Neural progenitor cell (in vitro differentiated cells): ENCODE measurements at regions not wholly inside any gene's neighbourhood (a gene's known extent, or its start where the extent isn't known, plus 50 kb on each side); places are given as distances from the start of the nearest gene placed in this dataset.

Source experiments
- DNase-seq: peaks from one replicate; pipeline ENCODE4 v3.0.0-alpha.2; 2016; ENCODE audit warnings: low spot score
- H2AFZ ChIP-seq: fragments of 200-600 bp; sonication (generic); replicated peaks from 2 replicates; pipeline ENCODE4 v1.6.1; 2016; ENCODE audit warnings: antibody characterized with exemption
- H3F3A ChIP-seq: fragments of 200-600 bp; sonication (generic); 2 replicates; pipeline ENCODE4 v1.6.1; 2016; ENCODE audit warnings: antibody characterized with exemption, low read depth
- H3K27ac ChIP-seq: fragments of 200-600 bp; sonication (generic); 2 replicates; pipeline ENCODE4 v1.5.1; 2016; ENCODE audit warnings: mild to moderate bottlenecking
- H3K27me3 ChIP-seq: fragments of 200-600 bp; sonication (generic); 2 replicates; pipeline ENCODE4 v1.6.1; 2016; ENCODE audit warnings: mild to moderate bottlenecking, moderate library complexity
- H3K36me3 ChIP-seq: fragments of 200-600 bp; sonication (generic); 2 replicates; pipeline ENCODE4 v1.5.1; 2016
- H3K4me1 ChIP-seq: fragments of 200-600 bp; sonication (generic); 2 replicates; pipeline ENCODE4 v1.6.1; 2016; ENCODE audit warnings: mixed run types
- H3K4me2 ChIP-seq: fragments of 200-600 bp; sonication (generic); 2 replicates; pipeline ENCODE4 v1.6.1; 2016
- H3K4me3 ChIP-seq: fragments of 200-600 bp; sonication (generic); 2 replicates; pipeline ENCODE4 v1.5.1; 2016
- H3K79me2 ChIP-seq: fragments of 200-600 bp; sonication (generic); 2 replicates; pipeline ENCODE4 v1.6.1; 2016; ENCODE audit warnings: low read depth
- H3K9ac ChIP-seq: fragments of 200-600 bp; sonication (generic); 2 replicates; pipeline ENCODE4 v1.6.1; 2016
- H3K9me3 ChIP-seq: fragments of 200-600 bp; sonication (generic); 2 replicates; pipeline ENCODE4 v1.5.1; 2016; ENCODE audit warnings: low read depth
- H4K20me1 ChIP-seq: fragments of 200-600 bp; sonication (generic); 2 replicates; pipeline ENCODE4 v1.6.1; 2016; ENCODE audit warnings: low read depth
- H3K27ac Mint-ChIP-seq: 3 replicates; pipeline ENCODE4 v1.8.0; 2021; ENCODE audit warnings: mixed read lengths
- H3K27me3 Mint-ChIP-seq: 2 replicates; pipeline ENCODE4 v1.8.0; 2022; ENCODE audit warnings: low read depth, mild to moderate bottlenecking, inconsistent platforms, moderate library complexity, mixed read lengths; ENCODE audit not compliant: insufficient read depth
- H3K36me3 Mint-ChIP-seq: 3 replicates; pipeline ENCODE4 v1.8.0; 2021; ENCODE audit warnings: mixed read lengths
- H3K4me1 Mint-ChIP-seq: 3 replicates; pipeline ENCODE4 v1.8.0; 2021; ENCODE audit warnings: mixed read lengths
- H3K4me3 Mint-ChIP-seq: 3 replicates; pipeline ENCODE4 v1.8.0; 2021; ENCODE audit warnings: mild to moderate bottlenecking, moderate library complexity, mixed read lengths
- H3K9me3 Mint-ChIP-seq: 3 replicates; pipeline ENCODE4 v1.8.0; 2020; ENCODE audit warnings: mixed read lengths
- CTCF ChIP-seq: fragments of 200-600 bp; sonication (generic); IDR thresholded peaks from 2 replicates; pipeline ENCODE4 v1.5.1; 2017; ENCODE audit warnings: antibody characterized with exemption, mild to moderate bottlenecking
- EZH2 ChIP-seq: fragments of 200-600 bp; sonication (generic); IDR thresholded peaks from 2 replicates; pipeline ENCODE4 v1.6.1; 2017; ENCODE audit warnings: antibody characterized with exemption, mild to moderate bottlenecking, moderate library complexity
- EZH2phosphoT487 ChIP-seq: fragments of 200-600 bp; sonication (generic); IDR thresholded peaks from 2 replicates; pipeline ENCODE4 v1.6.1; 2017; ENCODE audit warnings: antibody characterized with exemption

- Histone ChIP-seq H3K4me3 (no peak overlapping the region), H4K20me1 (no peaks in the 10 kb centered on the region), H3K4me2 (no peak overlapping the region), H3K27ac (no peak overlapping the region), H3F3A (no peaks in the 10 kb centered on the region), H3K79me2 (no peaks in the 10 kb centered on the region), H2AFZ (no peak overlapping the region), H3K9me3 (no peaks in the 10 kb centered on the region), H3K4me1 (no peaks in the 10 kb centered on the region), H3K27me3 (no peaks in the 10 kb centered on the region), H3K9ac (no peak overlapping the region), H3K36me3 (no peaks in the 10 kb centered on the region)
- Mint-ChIP-seq H3K4me1 (peaks cover 5% of the 10 kb centered on the region), H3K27me3 (no peaks in the 10 kb centered on the region), H3K36me3 (no peaks in the 10 kb centered on the region), H3K27ac (no peak overlapping the region), H3K4me3 (no peak overlapping the region), H3K9me3 (peaks cover 14% of the 10 kb centered on the region)
- TF ChIP-seq EZH2 (no peak), EZH2phosphoT487 (no peak), CTCF (no peak)
- no peak for DNase-seq
These were observed 188.3 kb downstream of the GXYLT1 start for GRCh38 chr12:41956353-41956752.

- TF ChIP-seq EZH2 (no peak), CTCF (no peak)
- peaks cover 3% of the 10 kb centered on the region for H3K4me1 Mint-ChIP-seq
- no peaks in the 10 kb centered on the region for H3K4me1 ChIP-seq
- no peak overlapping the region for H3K9ac ChIP-seq
- H3K79me2 ChIP-seq: no peaks in the 10 kb centered on the region
- peaks cover 8% of the 10 kb centered on the region for H3K9me3 ChIP-seq
- H2AFZ ChIP-seq: no peak overlapping the region
- H3K36me3 Mint-ChIP-seq: peaks cover 9% of the 10 kb centered on the region
- H3K27ac ChIP-seq: no peak overlapping the region
- no peaks in the 10 kb centered on the region for H4K20me1 ChIP-seq
- no peaks in the 10 kb centered on the region for H3K36me3 ChIP-seq
- peaks cover 49% of the 10 kb centered on the region for H3K9me3 Mint-ChIP-seq
- no peak overlapping the region for H3K4me3 Mint-ChIP-seq
- H3F3A ChIP-seq: no peaks in the 10 kb centered on the region
- no peak overlapping the region for H3K4me3 ChIP-seq
- H3K27me3 Mint-ChIP-seq: peaks cover 3% of the 10 kb centered on the region
- DNase-seq: no peak
- H3K27me3 ChIP-seq: no peaks in the 10 kb centered on the region
- H3K27ac Mint-ChIP-seq: no peak overlapping the region
- no peak overlapping the region for H3K4me2 ChIP-seq
These were observed 194.2 kb downstream of the GXYLT1 start for GRCh38 chr12:41950455-41950854.

GRCh38 chr12:41946106-41946505 is 198.6 kb downstream of the GXYLT1 start:
- Histone ChIP-seq H3K4me1 (peaks cover 20% of the 10 kb centered on the region), H3K9ac (no peak overlapping the region), H3K36me3 (no peaks in the 10 kb centered on the region), H3K27me3 (no peaks in the 10 kb centered on the region), H3K4me2 (no peak overlapping the region), H3K27ac (no peak overlapping the region), H3K9me3 (peaks cover 16% of the 10 kb centered on the region), H3K4me3 (no peak overlapping the region), H2AFZ (no peak overlapping the region), H3F3A (peaks cover 10% of the 10 kb centered on the region), H4K20me1 (no peaks in the 10 kb centered on the region), H3K79me2 (no peaks in the 10 kb centered on the region)
- Mint-ChIP-seq H3K9me3 (peaks cover 56% of the 10 kb centered on the region), H3K4me1 (peaks cover 22% of the 10 kb centered on the region), H3K4me3 (no peak overlapping the region), H3K27ac (no peak overlapping the region), H3K36me3 (peaks cover 12% of the 10 kb centered on the region), H3K27me3 (peaks cover 6% of the 10 kb centered on the region)
- no peak for TF ChIP-seq EZH2phosphoT487
- TF ChIP-seq CTCF: no peak
- no peak for TF ChIP-seq EZH2
- no peak for DNase-seq
